ENCODE measurements at regions not wholly inside any gene's neighbourhood (a gene's known extent, or its start where the extent isn't known, plus 50 kb on each side); places are given as distances from the start of the nearest gene placed in this dataset.

DNA sequence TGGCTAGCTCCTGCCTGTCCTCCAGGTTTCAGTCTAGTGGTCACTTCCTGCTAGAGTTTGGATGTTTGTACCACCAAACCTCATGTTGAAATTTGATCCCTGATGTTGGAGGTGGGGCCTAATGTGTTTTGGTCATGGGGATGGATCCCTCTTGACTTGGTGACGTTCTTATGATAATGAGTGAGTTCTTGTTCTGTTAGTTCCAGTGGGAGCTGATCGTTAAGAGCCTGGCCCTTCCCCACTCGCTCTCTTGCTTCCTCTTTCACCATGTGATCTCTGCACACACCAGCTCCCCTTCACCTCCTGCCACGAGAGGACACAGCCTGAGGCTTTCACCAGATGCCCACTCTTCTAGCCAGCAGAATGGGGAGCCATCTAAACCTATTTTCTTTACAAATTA is 86.8 kb upstream of the SCEL start:
- in situ Hi-C loops (cut with MboI; ENCODE audit: low sequenced_read_pairs), result no loop called here
- H3K36me3 ChIP-seq (replicated peaks), result no peaks in the 10 kb centered on the region
- no peaks in the 10 kb centered on the region for H3K9me3 ChIP-seq
- no peaks in the 10 kb centered on the region for H3K4me1 ChIP-seq
- H3K4me3 ChIP-seq, result no peak overlapping the region
- no peaks in the 10 kb centered on the region for H3K27me3 ChIP-seq (ENCODE audit: low read depth)
- DNase-seq (ENCODE audit: low spot score in 2 of 2), result no peak

DNA sequence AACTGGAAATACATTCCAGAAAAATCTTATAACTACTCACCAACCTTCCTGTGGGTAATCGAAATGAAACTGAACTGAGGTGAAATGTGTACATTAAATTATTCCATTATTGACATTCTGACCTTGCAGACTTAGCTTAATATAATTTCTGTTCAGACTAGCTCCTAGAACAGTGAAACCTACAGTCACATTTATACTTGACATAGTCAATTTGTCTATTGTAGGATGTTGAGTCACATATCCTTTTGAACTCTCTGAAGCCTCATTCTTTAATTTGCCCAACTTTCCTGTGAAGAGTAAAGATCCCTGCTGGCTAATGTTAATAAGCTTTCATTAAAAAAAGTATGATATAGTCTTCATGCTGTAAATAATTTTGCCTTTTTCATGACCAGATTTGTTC is 92.0 kb upstream of the SCEL start:
- DNase-seq (ENCODE audit: low spot score in 2 of 2), result no peak
- in situ Hi-C loops (cut with MboI; ENCODE audit: low sequenced_read_pairs), result no loop called here
- no peaks in the 10 kb centered on the region for H3K27me3 ChIP-seq (ENCODE audit: low read depth)
- no peaks in the 10 kb centered on the region for H3K36me3 ChIP-seq (replicated peaks)
- H3K4me3 ChIP-seq, result no peak overlapping the region
- H3K4me1 ChIP-seq, result no peaks in the 10 kb centered on the region
- H3K9me3 ChIP-seq, result no peaks in the 10 kb centered on the region

DNA sequence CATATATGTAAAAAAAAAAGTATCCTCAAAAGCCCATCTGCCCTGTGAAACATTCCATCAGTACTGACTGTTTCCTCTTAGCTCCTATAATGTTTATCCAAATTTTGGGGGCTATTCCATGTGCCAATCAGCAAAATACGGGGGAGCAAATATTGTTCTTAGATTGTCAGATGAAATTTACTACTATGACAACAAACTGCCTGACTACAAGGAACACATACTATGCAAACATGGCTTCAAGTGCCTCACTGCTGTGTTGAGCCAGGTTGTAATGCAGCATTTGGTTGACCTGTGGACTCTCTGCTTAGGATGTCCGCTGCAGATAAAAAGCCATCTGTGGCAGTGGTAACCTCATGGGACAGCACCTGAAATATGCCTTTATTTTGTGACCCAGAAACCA is 98.2 kb upstream of the SCEL start:
- H3K27me3 ChIP-seq (ENCODE audit: low read depth), result no peaks in the 10 kb centered on the region
- no peak overlapping the region for H3K4me3 ChIP-seq
- in situ Hi-C loops (cut with MboI; ENCODE audit: low sequenced_read_pairs), result no loop called here
- H3K4me1 ChIP-seq, result no peaks in the 10 kb centered on the region
- H3K9me3 ChIP-seq, result no peaks in the 10 kb centered on the region
- H3K36me3 ChIP-seq (replicated peaks), result no peaks in the 10 kb centered on the region
- no peak for DNase-seq (ENCODE audit: low spot score in 2 of 2)

DNA sequence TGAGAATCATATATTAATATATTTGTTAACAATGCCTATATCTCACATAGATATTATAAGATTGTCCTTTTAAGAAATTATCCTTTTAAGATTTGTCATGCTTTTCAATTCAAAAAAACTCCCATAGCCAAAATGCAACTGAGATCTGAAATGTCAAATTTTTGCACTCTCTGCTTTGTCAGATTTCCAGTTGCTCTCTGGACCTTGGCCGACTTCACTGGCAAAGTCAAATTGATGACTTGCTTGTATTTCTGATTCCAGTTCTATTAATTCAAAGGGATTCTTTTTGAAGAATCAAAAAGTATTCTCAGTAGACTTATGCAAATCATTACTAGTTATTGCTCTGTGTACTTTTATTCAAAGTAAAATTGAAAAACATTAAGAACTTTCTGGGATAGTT is 101.2 kb upstream of the SCEL start:
- DNase-seq (ENCODE audit: low spot score in 2 of 2), result no peak
- no peaks in the 10 kb centered on the region for H3K9me3 ChIP-seq
- H3K4me3 ChIP-seq, result no peak overlapping the region
- in situ Hi-C loops (cut with MboI; ENCODE audit: low sequenced_read_pairs), result no loop called here
- no peaks in the 10 kb centered on the region for H3K27me3 ChIP-seq (ENCODE audit: low read depth)
- no peaks in the 10 kb centered on the region for H3K4me1 ChIP-seq
- H3K36me3 ChIP-seq (replicated peaks), result no peaks in the 10 kb centered on the region

DNA sequence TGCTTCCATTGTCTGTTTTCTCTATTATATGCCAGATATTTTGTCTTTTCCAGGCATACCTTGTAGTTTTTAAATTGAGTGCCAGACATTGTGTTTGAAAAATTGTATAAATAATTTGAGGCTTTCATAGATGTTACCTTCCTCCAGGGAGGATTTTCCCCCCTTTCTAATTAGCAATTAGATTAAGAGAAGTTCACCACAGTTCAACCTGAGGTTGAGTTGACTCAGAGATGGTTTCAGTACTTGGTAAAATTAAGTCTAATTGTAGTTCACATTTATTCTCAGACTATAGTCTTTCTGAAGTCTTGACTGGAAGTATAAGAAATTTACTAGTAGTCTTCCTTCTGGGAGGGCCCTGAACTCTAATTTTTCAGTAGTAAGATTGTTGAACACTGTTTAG is 104.1 kb upstream of the SCEL start:
- Histone ChIP-seq H3K9me3 (no peaks in the 10 kb centered on the region), H3K4me3 (no peak overlapping the region), H3K27me3 (ENCODE audit: low read depth) (no peaks in the 10 kb centered on the region), H3K36me3 (replicated peaks) (no peaks in the 10 kb centered on the region), H3K4me1 (no peaks in the 10 kb centered on the region)
- DNase-seq (ENCODE audit: low spot score in 2 of 2), result no peak
- in situ Hi-C loops (cut with MboI; ENCODE audit: low sequenced_read_pairs), result no loop called here

DNA sequence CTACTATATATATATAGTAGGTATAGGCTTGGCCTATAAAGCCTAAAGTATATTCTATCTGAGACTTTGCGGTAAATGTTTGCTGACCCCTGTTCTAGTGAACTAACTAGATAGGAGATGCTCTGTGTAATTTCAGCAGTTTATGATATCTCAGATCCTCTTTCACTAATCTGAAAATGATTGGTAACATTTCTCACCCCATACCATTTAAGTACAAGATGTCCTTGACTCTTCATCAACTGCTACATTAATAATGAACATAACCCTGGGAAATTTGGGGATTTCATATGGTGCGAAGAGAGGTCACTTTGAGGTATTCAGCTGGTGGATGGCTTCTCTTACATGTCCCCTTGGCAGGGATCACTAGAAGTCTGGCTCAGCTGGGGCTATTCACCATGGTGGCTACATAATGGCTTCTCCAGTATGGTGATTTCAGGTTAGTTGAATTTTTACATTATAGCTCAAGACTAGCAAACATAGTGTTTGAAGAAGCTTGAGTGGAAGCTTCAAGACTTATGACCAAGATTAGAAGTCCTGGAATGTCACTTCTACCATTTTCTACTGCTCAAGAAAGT is 103.6 kb upstream of the MYCBP2 start:
- no peak overlapping the region for H3K4me3 ChIP-seq
- no peaks in the 10 kb centered on the region for H3K27me3 ChIP-seq (ENCODE audit: low read depth)
- no peaks in the 10 kb centered on the region for H3K4me1 ChIP-seq
- no peaks in the 10 kb centered on the region for H3K9me3 ChIP-seq
- H3K36me3 ChIP-seq (replicated peaks), result no peaks in the 10 kb centered on the region
- in situ Hi-C loops (cut with MboI; ENCODE audit: low sequenced_read_pairs), result no loop called here
- no peak for DNase-seq (ENCODE audit: low spot score in 2 of 2)

DNA sequence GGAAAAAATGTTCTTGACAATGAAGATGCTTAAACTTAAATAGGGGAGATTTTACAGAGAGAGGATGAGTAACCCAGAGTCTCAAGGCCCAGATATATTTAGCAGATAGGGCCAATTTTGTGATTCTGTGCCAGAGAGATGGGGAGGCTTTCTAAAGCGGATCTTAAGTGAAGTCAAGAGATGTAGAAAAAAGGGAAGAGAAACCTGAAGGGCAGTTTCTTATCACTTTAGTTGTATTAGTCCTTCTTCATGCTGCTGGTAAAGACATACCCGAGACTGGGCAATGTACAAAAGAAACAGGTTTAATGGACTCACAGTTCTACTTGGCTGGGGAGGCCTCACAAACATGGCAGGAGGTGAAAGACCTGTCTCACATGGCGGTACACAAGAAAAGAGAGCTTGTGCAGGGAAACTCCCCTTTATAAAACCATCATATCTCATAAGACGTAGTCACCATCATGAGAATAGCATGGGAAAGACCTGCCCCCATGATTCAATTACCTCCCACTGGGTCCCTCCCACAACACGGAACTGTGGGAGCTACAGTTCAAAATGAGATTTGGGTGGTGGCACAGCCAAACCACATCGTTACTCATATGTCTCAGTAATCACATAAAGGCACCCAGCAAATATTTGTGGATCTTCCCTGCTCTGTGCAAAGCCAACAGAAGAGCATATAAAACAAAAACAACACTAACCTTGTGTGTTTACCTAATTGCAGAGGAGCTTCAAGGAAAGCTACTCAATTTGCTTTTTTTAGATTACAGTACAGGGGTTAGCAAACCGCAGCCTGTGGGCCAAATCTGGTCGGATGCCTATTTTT is 102.6 kb upstream of the MYCBP2 start:
- no peak overlapping the region for H3K4me3 ChIP-seq
- no peaks in the 10 kb centered on the region for H3K4me1 ChIP-seq
- no peaks in the 10 kb centered on the region for H3K9me3 ChIP-seq
- in situ Hi-C loops (cut with MboI; ENCODE audit: low sequenced_read_pairs), result no loop called here
- DNase-seq (ENCODE audit: low spot score in 2 of 2), result no peak
- no peaks in the 10 kb centered on the region for H3K36me3 ChIP-seq (replicated peaks)
- no peaks in the 10 kb centered on the region for H3K27me3 ChIP-seq (ENCODE audit: low read depth)

DNA sequence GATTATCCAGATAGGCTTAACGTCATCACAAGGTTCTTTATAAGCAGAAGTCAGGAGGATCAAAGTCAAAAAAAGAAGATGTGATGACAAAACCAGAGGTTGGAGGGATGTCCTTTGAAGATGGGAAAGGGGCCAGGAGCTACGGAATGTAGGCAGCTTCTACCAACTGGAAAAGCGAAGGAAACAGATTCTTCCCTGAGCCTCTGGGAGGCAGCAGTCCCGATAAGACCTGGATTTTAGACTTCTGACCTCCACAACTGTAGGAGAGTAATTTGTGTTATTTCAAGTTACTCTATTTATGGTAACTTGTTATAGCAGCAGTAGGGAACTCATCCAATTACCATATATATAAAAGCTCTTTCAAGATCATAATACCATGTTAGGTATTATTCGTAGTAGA is 98.8 kb upstream of the MYCBP2 start:
- Histone ChIP-seq H3K4me1 (no peaks in the 10 kb centered on the region), H3K4me3 (no peak overlapping the region), H3K9me3 (no peaks in the 10 kb centered on the region), H3K36me3 (replicated peaks) (no peaks in the 10 kb centered on the region), H3K27me3 (ENCODE audit: low read depth) (no peaks in the 10 kb centered on the region)
- in situ Hi-C loops (cut with MboI; ENCODE audit: low sequenced_read_pairs), result no loop called here
- no peak for DNase-seq (ENCODE audit: low spot score in 2 of 2)

DNA sequence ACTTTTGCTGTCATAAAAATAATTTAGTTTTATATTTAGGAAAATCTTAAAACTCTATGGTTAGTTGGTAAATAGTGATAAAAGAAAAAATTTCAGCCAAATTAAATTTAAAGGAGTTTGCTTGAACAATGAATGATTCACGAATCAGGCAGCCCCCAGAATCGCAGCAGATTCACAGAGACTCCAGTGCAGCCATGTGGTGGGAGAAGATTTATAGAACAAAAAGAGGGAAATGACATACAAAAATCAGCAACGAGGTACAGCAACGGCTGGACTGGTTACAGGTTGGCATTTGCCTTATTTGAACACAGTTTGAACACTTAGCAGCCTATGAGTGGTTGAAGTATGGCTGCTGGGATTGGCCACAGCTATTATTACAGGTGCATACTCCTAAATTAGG is 96.4 kb upstream of the MYCBP2 start:
- Histone ChIP-seq H3K4me1 (no peaks in the 10 kb centered on the region), H3K4me3 (no peak overlapping the region), H3K9me3 (no peaks in the 10 kb centered on the region), H3K27me3 (ENCODE audit: low read depth) (no peaks in the 10 kb centered on the region), H3K36me3 (replicated peaks) (no peaks in the 10 kb centered on the region)
- in situ Hi-C loops (cut with MboI; ENCODE audit: low sequenced_read_pairs), result no loop called here
- no peak for DNase-seq (ENCODE audit: low spot score in 2 of 2)

DNA sequence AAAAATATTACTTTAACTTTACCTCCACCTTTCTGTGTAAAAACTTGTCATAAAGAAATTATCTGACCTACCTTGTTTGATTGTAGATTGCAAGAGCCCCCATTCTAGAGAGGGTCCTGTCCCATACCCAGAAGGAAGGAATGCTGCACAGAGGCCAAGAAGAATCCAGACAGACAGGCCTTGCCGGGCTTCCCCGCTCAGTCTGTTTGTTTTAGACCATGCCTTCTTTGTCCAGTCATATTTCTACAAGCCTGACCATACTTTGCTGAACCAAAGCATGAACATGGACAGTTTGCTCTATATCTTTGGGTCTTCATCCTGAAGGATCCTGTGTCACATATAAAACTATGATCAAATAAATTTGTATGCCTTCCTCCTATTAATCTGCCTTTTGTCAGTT is 95.8 kb upstream of the MYCBP2 start:
- Histone ChIP-seq H3K9me3 (no peaks in the 10 kb centered on the region), H3K36me3 (replicated peaks) (no peaks in the 10 kb centered on the region), H3K27me3 (ENCODE audit: low read depth) (no peaks in the 10 kb centered on the region), H3K4me3 (no peak overlapping the region), H3K4me1 (no peaks in the 10 kb centered on the region)
- no peak for DNase-seq (ENCODE audit: low spot score in 2 of 2)
- in situ Hi-C loops (cut with MboI; ENCODE audit: low sequenced_read_pairs), result no loop called here

DNA sequence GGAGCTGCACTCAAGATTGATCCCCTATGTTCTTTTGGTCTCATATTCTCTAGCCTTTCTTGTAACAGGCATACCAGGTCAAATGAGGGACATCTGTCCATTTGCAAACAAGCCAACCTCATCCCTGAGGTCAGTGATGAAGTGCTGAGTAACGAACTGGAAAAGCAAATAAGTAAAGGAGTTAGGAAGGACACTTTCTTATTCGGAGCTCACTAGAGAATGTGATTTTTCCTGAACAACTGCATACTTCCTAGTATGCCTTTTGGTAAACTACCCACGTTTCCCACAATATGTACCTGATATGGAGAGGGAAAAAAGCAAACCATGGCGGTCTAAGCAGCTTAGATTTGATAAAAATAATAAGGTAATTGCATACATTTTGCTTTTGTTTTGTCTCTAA is 91.0 kb upstream of the MYCBP2 start:
- Histone ChIP-seq H3K4me1 (no peaks in the 10 kb centered on the region), H3K27me3 (ENCODE audit: low read depth) (no peaks in the 10 kb centered on the region), H3K4me3 (no peak overlapping the region), H3K9me3 (no peaks in the 10 kb centered on the region), H3K36me3 (replicated peaks) (no peaks in the 10 kb centered on the region)
- no peak for DNase-seq (ENCODE audit: low spot score in 2 of 2)
- in situ Hi-C loops (cut with MboI; ENCODE audit: low sequenced_read_pairs), result no loop called here

DNA sequence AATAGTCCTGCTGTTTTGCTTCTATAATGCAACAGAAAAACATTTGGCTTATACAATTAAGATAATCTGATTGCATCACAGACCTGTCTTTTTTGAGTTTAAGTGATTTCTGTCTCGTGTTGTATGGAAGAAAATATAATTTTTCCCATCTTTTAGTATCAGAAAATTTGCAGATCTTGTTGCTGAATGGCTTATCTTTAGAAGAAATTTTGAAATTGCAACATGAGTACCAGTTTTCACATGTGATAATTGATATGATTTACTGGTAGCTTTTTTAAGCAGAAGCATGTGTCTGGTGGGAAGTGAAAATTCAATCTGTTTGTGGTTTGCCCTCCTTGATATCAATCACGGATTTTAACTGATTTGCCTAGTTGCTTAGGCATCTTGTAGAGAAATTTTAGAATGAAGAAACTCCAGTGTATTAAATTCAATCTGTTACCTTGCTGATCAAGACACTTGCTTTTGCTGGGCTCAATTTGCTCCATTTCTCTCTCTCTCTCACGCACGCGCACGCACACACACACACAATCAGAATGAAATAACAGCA is 89.8 kb upstream of the MYCBP2 start:
- no peaks in the 10 kb centered on the region for H3K36me3 ChIP-seq (replicated peaks)
- H3K4me3 ChIP-seq, result no peak overlapping the region
- no peaks in the 10 kb centered on the region for H3K27me3 ChIP-seq (ENCODE audit: low read depth)
- H3K9me3 ChIP-seq, result no peaks in the 10 kb centered on the region
- H3K4me1 ChIP-seq, result no peaks in the 10 kb centered on the region
- in situ Hi-C loops (cut with MboI; ENCODE audit: low sequenced_read_pairs), result no loop called here
- no peak for DNase-seq (ENCODE audit: low spot score in 2 of 2)

DNA sequence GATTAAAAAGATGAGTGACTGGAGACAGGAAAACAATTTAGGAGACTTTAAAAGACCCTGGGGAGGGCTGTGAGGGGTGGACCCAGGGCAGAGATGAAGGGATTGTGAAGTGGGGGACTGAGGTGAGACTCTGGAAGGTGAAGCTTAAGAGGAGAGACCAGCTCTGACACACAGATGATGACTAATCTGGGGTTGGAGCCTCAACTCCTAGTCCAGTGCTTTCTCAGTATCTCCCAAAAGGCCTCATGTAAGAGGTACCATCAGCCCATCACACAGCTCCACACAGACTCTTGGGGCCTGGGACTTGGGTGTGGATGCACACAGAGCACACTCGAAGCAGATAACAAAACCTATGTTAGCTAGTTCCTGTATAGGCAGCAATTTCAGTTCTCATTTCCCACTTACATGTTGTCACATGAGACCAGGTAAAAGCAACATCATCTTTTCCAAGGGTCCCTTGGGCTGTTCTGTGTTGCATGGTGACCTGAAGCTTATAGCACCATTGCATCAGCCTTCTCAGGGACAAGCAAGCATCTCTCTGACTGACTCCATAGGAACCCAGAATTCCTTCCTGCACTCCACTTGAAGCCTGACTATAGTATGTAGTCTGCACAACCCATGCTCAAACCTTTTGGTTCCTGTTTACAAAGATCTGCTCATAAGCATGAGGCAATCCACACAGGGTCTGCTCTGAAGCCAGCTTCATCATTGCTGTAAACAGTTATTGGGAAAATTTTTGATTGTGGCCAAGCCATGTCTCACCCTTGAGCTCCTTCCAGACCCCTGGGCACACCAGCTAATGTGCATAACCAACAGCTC is 88.6 kb upstream of the MYCBP2 start:
- Histone ChIP-seq H3K36me3 (replicated peaks) (no peaks in the 10 kb centered on the region), H3K4me3 (no peak overlapping the region), H3K9me3 (no peaks in the 10 kb centered on the region), H3K4me1 (no peaks in the 10 kb centered on the region), H3K27me3 (ENCODE audit: low read depth) (no peaks in the 10 kb centered on the region)
- in situ Hi-C loops (cut with MboI; ENCODE audit: low sequenced_read_pairs), result no loop called here
- DNase-seq (ENCODE audit: low spot score in 2 of 2), result no peak

DNA sequence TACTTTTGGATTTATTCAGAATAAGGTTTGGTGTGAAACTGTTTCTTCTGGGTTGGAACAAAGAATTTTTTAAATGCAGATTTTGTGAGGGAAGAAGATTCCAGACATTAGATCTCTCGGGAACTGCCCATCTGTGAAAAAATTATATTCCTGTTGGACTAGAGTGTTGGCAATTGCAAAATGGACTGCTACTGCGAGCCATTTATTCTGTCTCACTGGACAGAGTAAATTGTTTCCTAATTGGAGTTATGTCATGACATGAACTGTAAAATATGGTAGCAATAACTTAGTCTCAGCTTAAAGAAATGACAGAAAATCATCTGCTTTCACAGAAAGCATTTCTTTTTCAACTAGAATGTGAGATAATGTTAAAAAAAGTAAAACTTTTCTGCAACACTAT is 86.0 kb upstream of the MYCBP2 start:
- Histone ChIP-seq H3K4me1 (no peaks in the 10 kb centered on the region), H3K36me3 (replicated peaks) (no peaks in the 10 kb centered on the region), H3K9me3 (no peaks in the 10 kb centered on the region), H3K4me3 (no peak overlapping the region), H3K27me3 (ENCODE audit: low read depth) (no peaks in the 10 kb centered on the region)
- DNase-seq (ENCODE audit: low spot score in 2 of 2), result no peak
- in situ Hi-C loops (cut with MboI; ENCODE audit: low sequenced_read_pairs), result no loop called here
